Lower leg skin (tissue), 3 donors: ENCODE measurements at regions not wholly inside any gene's neighbourhood (a gene's known extent, or its start where the extent isn't known, plus 50 kb on each side); places are given as distances from the start of the nearest gene placed in this dataset.

Experiments used
- POLR2A ChIP-seq, 2 donors: fragments of 450-650 bp; IDR thresholded peaks; one replicate each; pipeline ENCODE4 v1.6.1; 2016 to 2017; ENCODE audit warnings: antibody characterized with exemption in 2 of 2, mild to moderate bottlenecking in 1 of 2, moderate library complexity in 1 of 2
- TF ChIP-seq, protein P1 (sequence below), 3 donors: fragments of 450-650 bp; IDR thresholded peaks; one replicate each; pipeline ENCODE4 v1.5.1; 2016; ENCODE audit warnings: antibody characterized with exemption in 3 of 3, mild to moderate bottlenecking in 3 of 3, moderate library complexity in 2 of 3

DNA sequence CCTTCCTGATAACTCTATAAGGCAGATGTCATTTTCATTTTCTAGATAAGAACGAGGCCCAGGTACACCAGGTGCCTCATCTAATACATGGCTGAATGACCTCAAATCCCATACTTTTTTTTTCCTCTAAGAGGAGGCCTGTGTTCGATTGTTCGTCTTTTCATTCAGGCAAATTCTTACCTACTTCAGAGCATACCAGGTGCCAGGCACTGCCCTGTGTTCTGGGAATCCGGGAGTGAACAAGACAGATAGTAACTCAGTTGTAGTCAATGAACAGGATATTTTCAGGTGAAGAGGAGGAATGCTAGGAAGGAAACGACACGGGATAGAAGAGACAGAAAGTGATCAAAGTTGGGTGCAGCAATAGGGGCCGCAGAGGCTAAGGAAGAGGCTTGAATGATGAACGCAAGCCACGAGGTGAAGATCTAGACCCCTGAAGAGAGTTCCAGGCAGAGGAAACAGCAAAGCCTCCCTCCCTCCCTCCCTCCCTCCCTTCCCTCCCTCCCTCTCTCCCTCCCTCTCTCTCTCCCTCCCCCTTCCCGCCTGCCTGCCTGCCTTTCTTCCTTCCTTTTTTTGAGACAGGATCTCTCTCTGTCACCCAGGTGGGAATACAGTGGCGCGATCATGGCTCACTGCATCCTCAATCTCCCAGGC lies 150.1 kb upstream of the ZNF217 start:
- no peak for TF ChIP-seq POLR2A (IDR thresholded peaks at IDR 0.05)
- TF ChIP-seq, protein P1, sequence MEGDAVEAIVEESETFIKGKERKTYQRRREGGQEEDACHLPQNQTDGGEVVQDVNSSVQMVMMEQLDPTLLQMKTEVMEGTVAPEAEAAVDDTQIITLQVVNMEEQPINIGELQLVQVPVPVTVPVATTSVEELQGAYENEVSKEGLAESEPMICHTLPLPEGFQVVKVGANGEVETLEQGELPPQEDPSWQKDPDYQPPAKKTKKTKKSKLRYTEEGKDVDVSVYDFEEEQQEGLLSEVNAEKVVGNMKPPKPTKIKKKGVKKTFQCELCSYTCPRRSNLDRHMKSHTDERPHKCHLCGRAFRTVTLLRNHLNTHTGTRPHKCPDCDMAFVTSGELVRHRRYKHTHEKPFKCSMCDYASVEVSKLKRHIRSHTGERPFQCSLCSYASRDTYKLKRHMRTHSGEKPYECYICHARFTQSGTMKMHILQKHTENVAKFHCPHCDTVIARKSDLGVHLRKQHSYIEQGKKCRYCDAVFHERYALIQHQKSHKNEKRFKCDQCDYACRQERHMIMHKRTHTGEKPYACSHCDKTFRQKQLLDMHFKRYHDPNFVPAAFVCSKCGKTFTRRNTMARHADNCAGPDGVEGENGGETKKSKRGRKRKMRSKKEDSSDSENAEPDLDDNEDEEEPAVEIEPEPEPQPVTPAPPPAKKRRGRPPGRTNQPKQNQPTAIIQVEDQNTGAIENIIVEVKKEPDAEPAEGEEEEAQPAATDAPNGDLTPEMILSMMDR (IDR thresholded peaks at IDR 0.05) = no peak
